Adrenal gland (tissue), 5 donors: ENCODE measurements at regions not wholly inside any gene's neighbourhood (a gene's known extent, or its start where the extent isn't known, plus 50 kb on each side); places are given as distances from the start of the nearest gene placed in this dataset.

Source experiments
- POLR2A ChIP-seq, 2 donors: fragments of 450-650 bp; IDR thresholded peaks; one replicate each; pipeline ENCODE4 v1.6.1; 2017; ENCODE audit warnings: antibody characterized with exemption in 2 of 2, mild to moderate bottlenecking in 2 of 2, moderate library complexity in 1 of 2
- TF ChIP-seq, protein P1 (sequence below), 6 experiments: fragments of 450-650 bp in 4 of 6; fragments of 200-600 bp in 2 of 6; sonication (generic) in 1 of 6; IDR thresholded peaks; 1 replicate in 5 of 6; 2 replicates in 1 of 6; pipeline versions ENCODE4 v1.5.1 to v1.8.0; 2016 to 2021; ENCODE audit warnings: antibody characterized with exemption in 6 of 6, mild to moderate bottlenecking in 2 of 6, moderate library complexity in 1 of 6
- donor health status: DM: no; HTN: no; CAD: no.

GRCh38 chr4:102428122-102428521, 73.0 kb upstream of the NFKB1 start:
- TF ChIP-seq, protein P1, sequence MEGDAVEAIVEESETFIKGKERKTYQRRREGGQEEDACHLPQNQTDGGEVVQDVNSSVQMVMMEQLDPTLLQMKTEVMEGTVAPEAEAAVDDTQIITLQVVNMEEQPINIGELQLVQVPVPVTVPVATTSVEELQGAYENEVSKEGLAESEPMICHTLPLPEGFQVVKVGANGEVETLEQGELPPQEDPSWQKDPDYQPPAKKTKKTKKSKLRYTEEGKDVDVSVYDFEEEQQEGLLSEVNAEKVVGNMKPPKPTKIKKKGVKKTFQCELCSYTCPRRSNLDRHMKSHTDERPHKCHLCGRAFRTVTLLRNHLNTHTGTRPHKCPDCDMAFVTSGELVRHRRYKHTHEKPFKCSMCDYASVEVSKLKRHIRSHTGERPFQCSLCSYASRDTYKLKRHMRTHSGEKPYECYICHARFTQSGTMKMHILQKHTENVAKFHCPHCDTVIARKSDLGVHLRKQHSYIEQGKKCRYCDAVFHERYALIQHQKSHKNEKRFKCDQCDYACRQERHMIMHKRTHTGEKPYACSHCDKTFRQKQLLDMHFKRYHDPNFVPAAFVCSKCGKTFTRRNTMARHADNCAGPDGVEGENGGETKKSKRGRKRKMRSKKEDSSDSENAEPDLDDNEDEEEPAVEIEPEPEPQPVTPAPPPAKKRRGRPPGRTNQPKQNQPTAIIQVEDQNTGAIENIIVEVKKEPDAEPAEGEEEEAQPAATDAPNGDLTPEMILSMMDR (IDR thresholded peaks at IDR 0.05), result no peak
- TF ChIP-seq POLR2A (IDR thresholded peaks at IDR 0.05), result no peak
